ENCODE measurements at regions not wholly inside any gene's neighbourhood (a gene's known extent, or its start where the extent isn't known, plus 50 kb on each side); places are given as distances from the start of the nearest gene placed in this dataset.

- 86 to 91% methylated on average over 17 of the region's 17 CpGs for WGBS, 2 donors
- TF ChIP-seq POLR2A (IDR thresholded peaks at IDR 0.05) (no peak), EP300 (IDR thresholded peaks at IDR 0.05) (no peak), CTCF (IDR thresholded peaks at IDR 0.05) (no peak), POLR2AphosphoS5 (IDR thresholded peaks at IDR 0.05) (no peak)
- H3K36me3 ChIP-seq = no peaks in the 10 kb centered on the region
- H3K27me3 ChIP-seq = no peaks in the 10 kb centered on the region
- intact Hi-C loops (cut with DNase I) = no loop called here
- no peak for DNase-seq
- H3K27ac ChIP-seq = no peak overlapping the region
- no peaks in the 10 kb centered on the region for H3K9me3 ChIP-seq
- H3K4me1 ChIP-seq = no peaks in the 10 kb centered on the region
- no peak overlapping the region for H3K4me3 ChIP-seq
Observed at GRCh38 chr11:116144387-116144958, 628.3 kb downstream of the BUD13 start.

- intact Hi-C loops (cut with DNase I) = no loop called here
- H3K27ac ChIP-seq = no peak overlapping the region
- no peak for DNase-seq
- TF ChIP-seq EP300 (IDR thresholded peaks at IDR 0.05) (no peak), POLR2A (IDR thresholded peaks at IDR 0.05) (no peak), POLR2AphosphoS5 (IDR thresholded peaks at IDR 0.05) (no peak), CTCF (IDR thresholded peaks at IDR 0.05) (no peak)
- no peaks in the 10 kb centered on the region for H3K4me1 ChIP-seq
- no peaks in the 10 kb centered on the region for H3K27me3 ChIP-seq
- H3K4me3 ChIP-seq = no peak overlapping the region
- H3K36me3 ChIP-seq = no peaks in the 10 kb centered on the region
- WGBS, 2 donors = 73 to 89% methylated on average over 6 of the region's 6 CpGs
- no peaks in the 10 kb centered on the region for H3K9me3 ChIP-seq
Observed at GRCh38 chr11:116138280-116138679, 634.1 kb upstream of the CADM1 start.

- Histone ChIP-seq H3K27ac (no peak overlapping the region), H3K9me3 (no peaks in the 10 kb centered on the region), H3K4me1 (no peaks in the 10 kb centered on the region), H3K27me3 (no peaks in the 10 kb centered on the region), H3K36me3 (no peaks in the 10 kb centered on the region), H3K4me3 (no peak overlapping the region)
- DNase-seq = no peak
- 10 to 44% methylated on average over 2 of the region's 2 CpGs for WGBS, 2 donors
- no peak for TF ChIP-seq EP300 (IDR thresholded peaks at IDR 0.05)
- TF ChIP-seq POLR2AphosphoS5 (IDR thresholded peaks at IDR 0.05) = no peak
- no peak for TF ChIP-seq POLR2A (IDR thresholded peaks at IDR 0.05)
- TF ChIP-seq CTCF (IDR thresholded peaks at IDR 0.05) = no peak
- intact Hi-C loops (cut with DNase I) = no loop called here
Observed at GRCh38 chr11:116137753-116138152, 633.5 kb upstream of the CADM1 start.

- TF ChIP-seq EP300 (IDR thresholded peaks at IDR 0.05) = no peak
- TF ChIP-seq POLR2A (IDR thresholded peaks at IDR 0.05) = no peak
- TF ChIP-seq POLR2AphosphoS5 (IDR thresholded peaks at IDR 0.05) = no peak
- no peak for TF ChIP-seq CTCF (IDR thresholded peaks at IDR 0.05)
- Histone ChIP-seq H3K9me3 (no peaks in the 10 kb centered on the region), H3K4me1 (no peaks in the 10 kb centered on the region), H3K27me3 (no peaks in the 10 kb centered on the region), H3K27ac (no peak overlapping the region), H3K4me3 (no peak overlapping the region), H3K36me3 (no peaks in the 10 kb centered on the region)
- intact Hi-C loops (cut with DNase I) = no loop called here
- no peak for DNase-seq
- whole genome bisulfite sequencing, 2 donors = 25 to 36% methylated on average over 9 of the region's 9 CpGs
Observed at GRCh38 chr11:116136987-116137674, 632.9 kb upstream of the CADM1 start.
